ENCODE measurements at regions not wholly inside any gene's neighbourhood (a gene's known extent, or its start where the extent isn't known, plus 50 kb on each side); places are given as distances from the start of the nearest gene placed in this dataset.

GRCh38 chrX:69089203-69089602, 76.0 kb downstream of the PJA1 start:
- no peak for TF ChIP-seq CTCF (IDR thresholded peaks at IDR 0.05; ENCODE audit: insufficient read depth, low read length, poor library complexity, severe bottlenecking)
- Histone ChIP-seq H3K4me3 (ENCODE audit: low read depth, low read length) (no peak overlapping the region), H3K27me3 (ENCODE audit: control insufficient read depth, insufficient read depth, low read length) (no peaks in the 10 kb centered on the region), H3K36me3 (ENCODE audit: control insufficient read depth, insufficient read depth, low read length) (no peaks in the 10 kb centered on the region)
- no peak for DNase-seq (ENCODE audit: low read depth)

GRCh38 chrX:69088171-69088938, 76.9 kb downstream of the PJA1 start:
- H3K36me3 ChIP-seq (ENCODE audit: control insufficient read depth, insufficient read depth, low read length): no peaks in the 10 kb centered on the region
- no peak for TF ChIP-seq CTCF (IDR thresholded peaks at IDR 0.05; ENCODE audit: insufficient read depth, low read length, poor library complexity, severe bottlenecking)
- H3K27me3 ChIP-seq (ENCODE audit: control insufficient read depth, insufficient read depth, low read length): no peaks in the 10 kb centered on the region
- no peak for DNase-seq (ENCODE audit: low read depth)
- no peak overlapping the region for H3K4me3 ChIP-seq (ENCODE audit: low read depth, low read length)

- H3K4me3 ChIP-seq (ENCODE audit: low read depth, low read length): no peak overlapping the region
- no peak for TF ChIP-seq CTCF (IDR thresholded peaks at IDR 0.05; ENCODE audit: insufficient read depth, low read length, poor library complexity, severe bottlenecking)
- no peaks in the 10 kb centered on the region for H3K27me3 ChIP-seq (ENCODE audit: control insufficient read depth, insufficient read depth, low read length)
- no peaks in the 10 kb centered on the region for H3K36me3 ChIP-seq (ENCODE audit: control insufficient read depth, insufficient read depth, low read length)
- no peak for DNase-seq (ENCODE audit: low read depth)
Observed at GRCh38 chrX:69085826-69086225, 79.4 kb downstream of the PJA1 start.

- no peak overlapping the region for H3K4me3 ChIP-seq (ENCODE audit: low read depth, low read length)
- H3K27me3 ChIP-seq (ENCODE audit: control insufficient read depth, insufficient read depth, low read length): no peaks in the 10 kb centered on the region
- no peaks in the 10 kb centered on the region for H3K36me3 ChIP-seq (ENCODE audit: control insufficient read depth, insufficient read depth, low read length)
- DNase-seq (ENCODE audit: low read depth): no peak
- TF ChIP-seq CTCF (IDR thresholded peaks at IDR 0.05; ENCODE audit: insufficient read depth, low read length, poor library complexity, severe bottlenecking): no peak
Observed at GRCh38 chrX:69085151-69085550, 80.1 kb downstream of the PJA1 start.

- Histone ChIP-seq H3K27me3 (ENCODE audit: control insufficient read depth, insufficient read depth, low read length) (no peaks in the 10 kb centered on the region), H3K4me3 (ENCODE audit: low read depth, low read length) (no peak overlapping the region), H3K36me3 (ENCODE audit: control insufficient read depth, insufficient read depth, low read length) (no peaks in the 10 kb centered on the region)
- DNase-seq (ENCODE audit: low read depth): no peak
- no peak for TF ChIP-seq CTCF (IDR thresholded peaks at IDR 0.05; ENCODE audit: insufficient read depth, low read length, poor library complexity, severe bottlenecking)
Observed at GRCh38 chrX:69083801-69084200, 81.5 kb downstream of the PJA1 start.

- no peak for DNase-seq (ENCODE audit: low read depth)
- H3K36me3 ChIP-seq (ENCODE audit: control insufficient read depth, insufficient read depth, low read length): no peaks in the 10 kb centered on the region
Observed at GRCh38 chrX:69083361-69083760, 81.9 kb downstream of the PJA1 start.

More at GRCh38 chrX:69083361-69083760, 81.9 kb downstream of the PJA1 start:
- H3K4me3 ChIP-seq (ENCODE audit: low read depth, low read length): no peak overlapping the region
- H3K27me3 ChIP-seq (ENCODE audit: control insufficient read depth, insufficient read depth, low read length): no peaks in the 10 kb centered on the region
- no peak for TF ChIP-seq CTCF (IDR thresholded peaks at IDR 0.05; ENCODE audit: insufficient read depth, low read length, poor library complexity, severe bottlenecking)
